Adrenal gland (tissue), 5 donors: ENCODE measurements at regions not wholly inside any gene's neighbourhood (a gene's known extent, or its start where the extent isn't known, plus 50 kb on each side); places are given as distances from the start of the nearest gene placed in this dataset.

ENCODE experiments used
- CTCF ChIP-seq, 6 experiments: fragments of 450-650 bp in 4 of 6; fragments of 200-600 bp in 2 of 6; sonication (generic) in 1 of 6; IDR thresholded peaks; 1 replicate in 5 of 6; 2 replicates in 1 of 6; pipeline versions ENCODE4 v1.5.1 to v1.8.0; 2016 to 2021; ENCODE audit warnings: antibody characterized with exemption in 6 of 6, mild to moderate bottlenecking in 2 of 6, moderate library complexity in 1 of 6
- POLR2A ChIP-seq, 2 donors: fragments of 450-650 bp; IDR thresholded peaks; one replicate each; pipeline ENCODE4 v1.6.1; 2017; ENCODE audit warnings: antibody characterized with exemption in 2 of 2, mild to moderate bottlenecking in 2 of 2, moderate library complexity in 1 of 2
- donor health status: DM: no; HTN: no; CAD: no.

- TF ChIP-seq CTCF (IDR thresholded peaks at IDR 0.05), result no peak
- no peak for TF ChIP-seq POLR2A (IDR thresholded peaks at IDR 0.05)
Observed at GRCh38 chr3:83734656-83735055, 1224.1 kb upstream of the CADM2 start.
